ENCODE measurements at regions not wholly inside any gene's neighbourhood (a gene's known extent, or its start where the extent isn't known, plus 50 kb on each side); places are given as distances from the start of the nearest gene placed in this dataset.
"Not testable (repeated sequence)": the region's sequence is repeated elsewhere in the genome, so short reads cannot be mapped to it uniquely, and the experiment has no call there.

DNA sequence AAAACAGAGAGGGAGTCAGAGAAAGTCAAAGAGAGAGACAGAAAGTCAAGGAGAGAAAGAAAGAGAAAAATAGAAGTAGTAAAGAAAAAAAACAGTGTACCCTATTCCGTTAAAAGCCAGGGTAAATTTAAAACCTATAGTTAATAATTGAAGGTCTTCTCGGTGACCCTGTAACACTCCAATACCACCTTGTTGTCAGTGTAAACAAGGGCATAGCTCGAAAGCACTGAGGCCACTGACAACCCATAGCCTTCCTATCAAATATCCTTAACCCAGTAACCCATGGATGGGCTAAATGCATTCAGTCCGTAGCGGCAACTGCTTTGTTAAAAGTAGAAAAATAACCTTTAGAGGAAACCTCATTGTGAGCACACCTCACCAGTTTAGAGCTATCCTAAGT, 100.4 kb downstream of the ZNF467 start:
- no peak overlapping the region for H3K4me3 Mint-ChIP-seq
- peaks cover 44% of the 10 kb centered on the region for H3K27me3 Mint-ChIP-seq
- ChIA-PET CTCF (interaction anchor here (0.8 kb wide), 1 partner anchor 11 kb away, joined by 3 read pairs; no protein-coding TSS in a partner anchor), POLR2A (no interaction called here)
- H3K27ac Mint-ChIP-seq, result no peak overlapping the region
- no peaks in the 10 kb centered on the region for H3K4me1 Mint-ChIP-seq
- intact Hi-C loops (cut with micrococcal nuclease), result no loop called here
- TF ChIP-seq, protein P1, sequence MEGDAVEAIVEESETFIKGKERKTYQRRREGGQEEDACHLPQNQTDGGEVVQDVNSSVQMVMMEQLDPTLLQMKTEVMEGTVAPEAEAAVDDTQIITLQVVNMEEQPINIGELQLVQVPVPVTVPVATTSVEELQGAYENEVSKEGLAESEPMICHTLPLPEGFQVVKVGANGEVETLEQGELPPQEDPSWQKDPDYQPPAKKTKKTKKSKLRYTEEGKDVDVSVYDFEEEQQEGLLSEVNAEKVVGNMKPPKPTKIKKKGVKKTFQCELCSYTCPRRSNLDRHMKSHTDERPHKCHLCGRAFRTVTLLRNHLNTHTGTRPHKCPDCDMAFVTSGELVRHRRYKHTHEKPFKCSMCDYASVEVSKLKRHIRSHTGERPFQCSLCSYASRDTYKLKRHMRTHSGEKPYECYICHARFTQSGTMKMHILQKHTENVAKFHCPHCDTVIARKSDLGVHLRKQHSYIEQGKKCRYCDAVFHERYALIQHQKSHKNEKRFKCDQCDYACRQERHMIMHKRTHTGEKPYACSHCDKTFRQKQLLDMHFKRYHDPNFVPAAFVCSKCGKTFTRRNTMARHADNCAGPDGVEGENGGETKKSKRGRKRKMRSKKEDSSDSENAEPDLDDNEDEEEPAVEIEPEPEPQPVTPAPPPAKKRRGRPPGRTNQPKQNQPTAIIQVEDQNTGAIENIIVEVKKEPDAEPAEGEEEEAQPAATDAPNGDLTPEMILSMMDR (IDR thresholded peaks at IDR 0.05), result no peak
- no peaks in the 10 kb centered on the region for H3K36me3 Mint-ChIP-seq (ENCODE audit: low read depth)
- ATAC-seq (ENCODE audit: low read depth) (no peak), DNase-seq (no peak)
- no peaks in the 10 kb centered on the region for H3K9me3 Mint-ChIP-seq

- Mint-ChIP-seq H3K4me1 (no peaks in the 10 kb centered on the region), H3K9me3 (no peaks in the 10 kb centered on the region), H3K27ac (no peak overlapping the region), H3K4me3 (no peak overlapping the region), H3K36me3 (ENCODE audit: low read depth) (no peaks in the 10 kb centered on the region), H3K27me3 (peaks cover 42% of the 10 kb centered on the region)
- no peak for DNase-seq
- CTCF ChIA-PET, result interaction anchor here (0.8 to 2.3 kb wide), 3 partner anchors 70 to 73 kb away, joined by 3 to 14 read pairs (median 4); no protein-coding TSS in a partner anchor
- no peak for ATAC-seq (ENCODE audit: low read depth)
- POLR2A ChIA-PET, result no interaction called here
- TF ChIP-seq, protein P1 (IDR thresholded peaks at IDR 0.05), result no peak
- intact Hi-C loops (cut with micrococcal nuclease), result no loop called here
Observed at GRCh38 chr7:149670288-149670687, 103.1 kb downstream of the ZNF467 start.

GRCh38 chr7:149669121-149669818, 104.1 kb downstream of the ZNF467 start:
- DNase-seq (no peak), ATAC-seq (ENCODE audit: low read depth) (no peak)
- CTCF ChIA-PET, result interaction anchor here (1.5 kb wide), 1 partner anchor 73 kb away, joined by 5 read pairs; no protein-coding TSS in a partner anchor
- TF ChIP-seq, protein P1 (IDR thresholded peaks at IDR 0.05), result no peak
- no peak overlapping the region for H3K4me3 Mint-ChIP-seq
- intact Hi-C loops (cut with micrococcal nuclease), result loop anchor here (1.0 kb wide), 1 partner anchor 73 kb away; no protein-coding TSS in a partner anchor
- H3K4me1 Mint-ChIP-seq, result no peaks in the 10 kb centered on the region
- H3K9me3 Mint-ChIP-seq, result no peaks in the 10 kb centered on the region
- H3K27ac Mint-ChIP-seq, result no peak overlapping the region
- no peaks in the 10 kb centered on the region for H3K36me3 Mint-ChIP-seq (ENCODE audit: low read depth)
- POLR2A ChIA-PET, result no interaction called here
- peaks cover 44% of the 10 kb centered on the region for H3K27me3 Mint-ChIP-seq

- TF ChIP-seq, protein P1 (IDR thresholded peaks at IDR 0.05), result no peak
- CTCF ChIA-PET, result no interaction called here
- POLR2A ChIA-PET, result no interaction called here
- no peak overlapping the region for H3K27ac Mint-ChIP-seq
- no peaks in the 10 kb centered on the region for H3K4me1 Mint-ChIP-seq
- H3K27me3 Mint-ChIP-seq, result peaks cover 36% of the 10 kb centered on the region
- H3K4me3 Mint-ChIP-seq, result no peak overlapping the region
- peaks cover 3% of the 10 kb centered on the region for H3K9me3 Mint-ChIP-seq
- no peak for ATAC-seq (ENCODE audit: low read depth)
- no peak for DNase-seq
- H3K36me3 Mint-ChIP-seq (ENCODE audit: low read depth), result no peaks in the 10 kb centered on the region
- intact Hi-C loops (cut with micrococcal nuclease), result no loop called here
Observed at GRCh38 chr7:149666360-149666945, 106.9 kb downstream of the ZNF467 start.

GRCh38 chr7:149665618-149666017, 107.8 kb downstream of the ZNF467 start:
- DNase-seq; POLR2A ChIA-PET; H3K36me3 Mint-ChIP-seq (ENCODE audit: low read depth); ATAC-seq (ENCODE audit: low read depth); CTCF ChIA-PET; H3K27ac Mint-ChIP-seq; H3K4me1 Mint-ChIP-seq; H3K4me3 Mint-ChIP-seq; intact Hi-C loops (cut with micrococcal nuclease); H3K9me3 Mint-ChIP-seq: not testable (repeated sequence)
- peaks cover 39% of the 10 kb centered on the region for H3K27me3 Mint-ChIP-seq
